Panc1 (cell line): ENCODE measurements at regions not wholly inside any gene's neighbourhood (a gene's known extent, or its start where the extent isn't known, plus 50 kb on each side); places are given as distances from the start of the nearest gene placed in this dataset.

Source experiments
- ATAC-seq: fragments of 200-7000 bp; cut with Tn5 transposase; 2 replicates; pipeline ENCODE4 v1.9.1; 2020; ENCODE audit warnings: mild to moderate bottlenecking, moderate library complexity
- BruUV-seq: library from RNA; stranded (reverse); fragments of 400-500 nt; replicated peaks from 2 replicates; lab custom pipeline; 2021; lab: Mats Ljungman, UMichigan
- CTCF ChIA-PET: fragments of 300-600 bp; sonication (Branson Sonifier 250); formaldehyde crosslinking; loops from one replicate; lab custom pipeline; 2022; ENCODE audit warnings: antibody characterized with exemption; lab: Charles Lee
- POLR2A ChIA-PET: fragments of 300-600 bp; sonication (Branson Sonifier 250); formaldehyde crosslinking; loops from one replicate; lab custom pipeline; 2022; ENCODE audit warnings: antibody characterized with exemption; lab: Charles Lee
- DNase-seq: peaks from one replicate; pipeline ENCODE4 v3.0.0-alpha.2; 2010; ENCODE audit warnings: low read depth, low spot score
- H3K27ac ChIP-seq: 2 replicates; pipeline ENCODE4 v1.5.1; 2011; ENCODE audit warnings: mild to moderate bottlenecking, low read length, inconsistent platforms
- H3K27me3 ChIP-seq: fragments of 200-500 bp; sonication (Bioruptor generic); 2 replicates; pipeline ENCODE4 v1.6.0; 2014; ENCODE audit warnings: low read length, inconsistent platforms; ENCODE audit not compliant: control insufficient read depth, insufficient read depth
- H3K36me3 ChIP-seq: fragments of 200-500 bp; sonication (Bioruptor generic); 2 replicates; pipeline ENCODE4 v1.5.1; 2014; ENCODE audit warnings: inconsistent platforms, mild to moderate bottlenecking, low read length, moderate library complexity; ENCODE audit not compliant: control insufficient read depth, insufficient read depth
- H3K4me1 ChIP-seq: 2 replicates; pipeline ENCODE4 v1.5.1; 2011; ENCODE audit warnings: inconsistent platforms, mild to moderate bottlenecking, low read length, moderate library complexity; ENCODE audit not compliant: control insufficient read depth, insufficient read depth
- H3K4me3 ChIP-seq, 2 experiments: 2 replicates each; pipeline ENCODE4 v1.5.1; 2011 to 2012; ENCODE audit warnings: low read depth in 2 of 2, low read length in 2 of 2, mild to moderate bottlenecking in 2 of 2, inconsistent platforms in 1 of 2, moderate library complexity in 1 of 2
- H3K9me3 ChIP-seq: fragments of 200-500 bp; sonication (Bioruptor generic); 2 replicates; pipeline ENCODE4 v1.5.1; 2014; ENCODE audit warnings: low read depth, mild to moderate bottlenecking, inconsistent platforms, low read length, moderate library complexity; ENCODE audit not compliant: control insufficient read depth, insufficient read depth
- CTCF ChIP-seq: fragments of 450-650 bp; IDR thresholded peaks from 2 replicates; pipeline ENCODE4 v1.5.1; 2017; ENCODE audit warnings: mild to moderate bottlenecking
- POLR2AphosphoS5 ChIP-seq: IDR thresholded peaks from 2 replicates; pipeline ENCODE4 v1.6.1; 2012; ENCODE audit warnings: mild to moderate bottlenecking, low read depth, low read length, moderate library complexity
- REST ChIP-seq, 2 experiments: IDR thresholded peaks; 2 replicates each; pipeline ENCODE4 v1.6.1; 2011 to 2012; ENCODE audit warnings: low read depth in 2 of 2, control low read depth in 1 of 2, low read length in 1 of 2, mild to moderate bottlenecking in 1 of 2, moderate library complexity in 1 of 2; ENCODE audit not compliant: insufficient read depth in 1 of 2
- SIN3A ChIP-seq: IDR thresholded peaks from 2 replicates; pipeline ENCODE4 v1.6.1; 2012; ENCODE audit warnings: low read depth, mild to moderate bottlenecking, low read length, moderate library complexity, borderline replicate concordance; ENCODE audit not compliant: insufficient read depth
- TCF7L2 ChIP-seq: IDR thresholded peaks from 2 replicates; pipeline ENCODE4 v1.6.1; 2011; ENCODE audit warnings: mild to moderate bottlenecking, low read depth, low read length, inconsistent platforms
- in situ Hi-C: cut with HindIII; loops from 2 replicates; pipeline ENCODE4 v1.10.0; 2016; ENCODE audit warnings: low sequenced_read_pairs, low pct_unique_long_range_greater_than_20kb
- intact Hi-C: fragments of 100-400 bp; cut with micrococcal nuclease; formaldehyde crosslinking; loops from one replicate; pipeline ENCODE4 v1.10.0; 2022; ENCODE audit not compliant: unreplicated experiment

GRCh38 chr7:69440976-69441375, 157.3 kb upstream of the AUTS2 start:
- POLR2A ChIA-PET: no interaction called here

GRCh38 chr7:69443136-69443535, 155.1 kb upstream of the AUTS2 start:
- no TSS peak for BruUV-seq
- no peaks in the 10 kb centered on the region for H3K9me3 ChIP-seq
- TF ChIP-seq REST (IDR thresholded peaks at IDR 0.05; ENCODE audit: insufficient read depth in 1 of 2, low read depth in 2 of 2, low read length in 1 of 2) (no peak), CTCF (no peak), POLR2AphosphoS5 (no peak), SIN3A (no peak), TCF7L2 (no peak)
- in situ Hi-C loops: no loop called here
- H3K36me3 ChIP-seq: no peaks in the 10 kb centered on the region
- H3K4me1 ChIP-seq: no peaks in the 10 kb centered on the region
- CTCF ChIA-PET: no interaction called here
- H3K27me3 ChIP-seq: no peaks in the 10 kb centered on the region
- intact Hi-C loops: no loop called here
- POLR2A ChIA-PET: no interaction called here
- no peak overlapping the region for H3K27ac ChIP-seq
- ATAC-seq (no peak), DNase-seq (no peak)
- H3K4me3 ChIP-seq: no peak overlapping the region

More at GRCh38 chr7:69440976-69441375, 157.3 kb upstream of the AUTS2 start:
- no peak for DNase-seq
- CTCF ChIA-PET: no interaction called here
- in situ Hi-C loops (no loop called here), intact Hi-C loops (no loop called here)
- Histone ChIP-seq H3K9me3 (no peaks in the 10 kb centered on the region), H3K27me3 (no peaks in the 10 kb centered on the region), H3K4me1 (no peaks in the 10 kb centered on the region), H3K36me3 (no peaks in the 10 kb centered on the region), H3K27ac (no peak overlapping the region), H3K4me3 (no peak overlapping the region)
- BruUV-seq: no TSS peak
- no peak for ATAC-seq
- TF ChIP-seq SIN3A (no peak), REST (IDR thresholded peaks at IDR 0.05; ENCODE audit: insufficient read depth in 1 of 2, low read depth in 2 of 2, low read length in 1 of 2) (no peak), CTCF (no peak), TCF7L2 (no peak), POLR2AphosphoS5 (no peak)
